ENCODE measurements at regions not wholly inside any gene's neighbourhood (a gene's known extent, or its start where the extent isn't known, plus 50 kb on each side); places are given as distances from the start of the nearest gene placed in this dataset.

DNA sequence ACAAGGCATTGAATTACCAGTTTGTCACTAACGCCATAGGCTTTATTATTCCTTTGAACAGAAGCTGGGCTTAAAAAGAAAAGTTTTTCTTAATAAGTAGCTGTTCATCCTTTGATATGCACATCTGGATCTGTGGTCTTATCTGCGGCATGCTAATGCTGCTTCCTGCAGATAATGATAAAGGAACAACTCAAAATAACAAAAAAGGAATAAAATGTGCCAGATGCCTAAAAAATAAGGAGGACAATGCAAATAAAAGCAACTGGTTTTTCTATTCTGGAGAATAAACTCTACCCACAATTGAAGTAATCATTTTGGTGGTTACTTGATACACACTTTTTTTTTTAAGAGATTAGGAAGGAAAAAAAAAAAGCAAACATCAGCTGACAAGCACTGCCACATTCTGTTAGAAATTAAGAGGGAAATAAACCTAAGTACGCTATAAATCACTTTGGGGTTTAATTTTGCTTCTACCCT is 156.8 kb upstream of the SALL4 start:
- TF ChIP-seq, protein P1, sequence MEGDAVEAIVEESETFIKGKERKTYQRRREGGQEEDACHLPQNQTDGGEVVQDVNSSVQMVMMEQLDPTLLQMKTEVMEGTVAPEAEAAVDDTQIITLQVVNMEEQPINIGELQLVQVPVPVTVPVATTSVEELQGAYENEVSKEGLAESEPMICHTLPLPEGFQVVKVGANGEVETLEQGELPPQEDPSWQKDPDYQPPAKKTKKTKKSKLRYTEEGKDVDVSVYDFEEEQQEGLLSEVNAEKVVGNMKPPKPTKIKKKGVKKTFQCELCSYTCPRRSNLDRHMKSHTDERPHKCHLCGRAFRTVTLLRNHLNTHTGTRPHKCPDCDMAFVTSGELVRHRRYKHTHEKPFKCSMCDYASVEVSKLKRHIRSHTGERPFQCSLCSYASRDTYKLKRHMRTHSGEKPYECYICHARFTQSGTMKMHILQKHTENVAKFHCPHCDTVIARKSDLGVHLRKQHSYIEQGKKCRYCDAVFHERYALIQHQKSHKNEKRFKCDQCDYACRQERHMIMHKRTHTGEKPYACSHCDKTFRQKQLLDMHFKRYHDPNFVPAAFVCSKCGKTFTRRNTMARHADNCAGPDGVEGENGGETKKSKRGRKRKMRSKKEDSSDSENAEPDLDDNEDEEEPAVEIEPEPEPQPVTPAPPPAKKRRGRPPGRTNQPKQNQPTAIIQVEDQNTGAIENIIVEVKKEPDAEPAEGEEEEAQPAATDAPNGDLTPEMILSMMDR (IDR thresholded peaks at IDR 0.05 in 4 of 5, conservative IDR thresholded peaks at IDR 0.05 in 1 of 5), result no peak
- TF ChIP-seq POLR2A (IDR thresholded peaks at IDR 0.05), result no peak
